ENCODE measurements at regions not wholly inside any gene's neighbourhood (a gene's known extent, or its start where the extent isn't known, plus 50 kb on each side); places are given as distances from the start of the nearest gene placed in this dataset.

- no peak overlapping the region for H3K4me3 ChIP-seq (ENCODE audit: low read depth, low read length)
- no peak for TF ChIP-seq CTCF (IDR thresholded peaks at IDR 0.05; ENCODE audit: insufficient read depth, low read length, poor library complexity, severe bottlenecking)
- no peak for DNase-seq (ENCODE audit: low read depth)
- H3K36me3 ChIP-seq (ENCODE audit: control insufficient read depth, insufficient read depth, low read length), result no peaks in the 10 kb centered on the region
- peaks cover 2% of the 10 kb centered on the region for H3K27me3 ChIP-seq (ENCODE audit: control insufficient read depth, insufficient read depth, low read length)
Measured at GRCh38 chr20:48079028-48079427, 293.7 kb upstream of the SULF2 start.

GRCh38 chr20:48076747-48077146 lies 291.5 kb upstream of the SULF2 start:
- TF ChIP-seq CTCF (IDR thresholded peaks at IDR 0.05; ENCODE audit: insufficient read depth, low read length, poor library complexity, severe bottlenecking), result no peak
- DNase-seq (ENCODE audit: low read depth), result no peak
- no peak overlapping the region for H3K4me3 ChIP-seq (ENCODE audit: low read depth, low read length)
- peaks cover 2% of the 10 kb centered on the region for H3K27me3 ChIP-seq (ENCODE audit: control insufficient read depth, insufficient read depth, low read length)
- H3K36me3 ChIP-seq (ENCODE audit: control insufficient read depth, insufficient read depth, low read length), result no peaks in the 10 kb centered on the region

- Histone ChIP-seq H3K4me3 (ENCODE audit: low read depth, low read length) (no peak overlapping the region), H3K27me3 (ENCODE audit: control insufficient read depth, insufficient read depth, low read length) (peaks cover 2% of the 10 kb centered on the region), H3K36me3 (ENCODE audit: control insufficient read depth, insufficient read depth, low read length) (no peaks in the 10 kb centered on the region)
- TF ChIP-seq CTCF (IDR thresholded peaks at IDR 0.05; ENCODE audit: insufficient read depth, low read length, poor library complexity, severe bottlenecking), result no peak
- DNase-seq (ENCODE audit: low read depth), result no peak
Measured at GRCh38 chr20:48076247-48076646, 291.0 kb upstream of the SULF2 start.

GRCh38 chr20:48075591-48076174 lies 290.4 kb upstream of the SULF2 start:
- H3K4me3 ChIP-seq (ENCODE audit: low read depth, low read length), result no peak overlapping the region
- no peak for TF ChIP-seq CTCF (IDR thresholded peaks at IDR 0.05; ENCODE audit: insufficient read depth, low read length, poor library complexity, severe bottlenecking)
- no peak for DNase-seq (ENCODE audit: low read depth)
- H3K27me3 ChIP-seq (ENCODE audit: control insufficient read depth, insufficient read depth, low read length), result peaks cover 2% of the 10 kb centered on the region
- H3K36me3 ChIP-seq (ENCODE audit: control insufficient read depth, insufficient read depth, low read length), result no peaks in the 10 kb centered on the region

GRCh38 chr20:48070991-48071652 lies 285.8 kb upstream of the SULF2 start:
- H3K27me3 ChIP-seq (ENCODE audit: control insufficient read depth, insufficient read depth, low read length), result no peaks in the 10 kb centered on the region
- TF ChIP-seq CTCF (IDR thresholded peaks at IDR 0.05; ENCODE audit: insufficient read depth, low read length, poor library complexity, severe bottlenecking), result no peak
- DNase-seq (ENCODE audit: low read depth), result no peak
- H3K36me3 ChIP-seq (ENCODE audit: control insufficient read depth, insufficient read depth, low read length), result no peaks in the 10 kb centered on the region
- H3K4me3 ChIP-seq (ENCODE audit: low read depth, low read length), result no peak overlapping the region

GRCh38 chr20:48069596-48069995 lies 284.3 kb upstream of the SULF2 start:
- no peaks in the 10 kb centered on the region for H3K27me3 ChIP-seq (ENCODE audit: control insufficient read depth, insufficient read depth, low read length)
- H3K4me3 ChIP-seq (ENCODE audit: low read depth, low read length), result no peak overlapping the region
- H3K36me3 ChIP-seq (ENCODE audit: control insufficient read depth, insufficient read depth, low read length), result no peaks in the 10 kb centered on the region
- DNase-seq (ENCODE audit: low read depth), result no peak
- no peak for TF ChIP-seq CTCF (IDR thresholded peaks at IDR 0.05; ENCODE audit: insufficient read depth, low read length, poor library complexity, severe bottlenecking)
